Effector memory CD8-positive, alpha-beta T cell (primary cell): ENCODE measurements at regions not wholly inside any gene's neighbourhood (a gene's known extent, or its start where the extent isn't known, plus 50 kb on each side); places are given as distances from the start of the nearest gene placed in this dataset.

ENCODE experiments used
- ATAC-seq: fragments of 150-1000 bp; cut with Tn5 transposase; replicated peaks from 2 replicates; pipeline ENCODE4 v1.10.0; 2021; ENCODE audit warnings: mild to moderate bottlenecking, moderate library complexity
- DNase-seq, 3 experiments: peaks; one replicate each; pipeline ENCODE4 v3.0.0; 2021
- H3K27ac Mint-ChIP-seq, 2 donors: one replicate each; pipeline ENCODE4 v1.8.0; 2022; ENCODE audit warnings: mild to moderate bottlenecking in 2 of 2, mixed read lengths in 2 of 2, moderate library complexity in 2 of 2
- H3K27me3 Mint-ChIP-seq, 2 donors: one replicate each; pipeline ENCODE4 v1.8.0; 2022; ENCODE audit warnings: mixed read lengths in 2 of 2
- H3K36me3 Mint-ChIP-seq: one replicate; pipeline ENCODE4 v1.8.0; 2022; ENCODE audit warnings: mild to moderate bottlenecking, moderate library complexity, mixed read lengths; ENCODE audit not compliant: insufficient read depth
- H3K4me1 Mint-ChIP-seq, 2 donors: one replicate each; pipeline ENCODE4 v1.8.0; 2022; ENCODE audit warnings: low read depth in 2 of 2, mixed read lengths in 2 of 2
- H3K4me3 Mint-ChIP-seq, 2 donors: one replicate each; pipeline ENCODE4 v1.8.0; 2022; ENCODE audit warnings: mild to moderate bottlenecking in 2 of 2, mixed read lengths in 2 of 2, moderate library complexity in 2 of 2
- H3K9me3 Mint-ChIP-seq, 2 donors: one replicate each; pipeline ENCODE4 v1.8.0; 2022; ENCODE audit warnings: mixed read lengths in 2 of 2

DNA sequence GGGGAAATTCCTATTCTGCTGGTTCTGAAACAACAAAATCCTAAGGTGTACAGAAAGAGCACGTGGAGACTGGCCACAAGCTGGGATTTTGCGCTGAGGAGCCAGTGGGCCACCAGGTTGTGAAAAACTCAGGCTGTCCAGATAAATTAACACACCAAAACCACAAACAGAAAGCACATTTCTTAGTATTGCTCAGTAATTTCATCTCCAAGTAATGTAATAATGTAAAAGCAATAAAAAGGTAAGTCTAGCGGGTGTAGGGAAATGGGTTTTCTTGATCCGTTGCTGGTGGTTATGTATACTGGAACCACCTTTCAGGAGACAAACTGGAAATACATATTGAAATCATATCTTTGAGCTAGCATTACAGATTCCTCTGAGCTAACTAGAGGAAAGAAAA, 195.6 kb upstream of the CNR1 start:
- DNase-seq (no peak), ATAC-seq (no peak)
- H3K27me3 Mint-ChIP-seq, result peaks cover 8 to 11% of the 10 kb centered on the region in 2 donors
- no peak overlapping the region for H3K27ac Mint-ChIP-seq
- no peaks in the 10 kb centered on the region for H3K36me3 Mint-ChIP-seq
- H3K4me1 Mint-ChIP-seq, result no peaks in the 10 kb centered on the region
- no peak overlapping the region for H3K4me3 Mint-ChIP-seq
- H3K9me3 Mint-ChIP-seq, result no peaks in the 10 kb centered on the region

DNA sequence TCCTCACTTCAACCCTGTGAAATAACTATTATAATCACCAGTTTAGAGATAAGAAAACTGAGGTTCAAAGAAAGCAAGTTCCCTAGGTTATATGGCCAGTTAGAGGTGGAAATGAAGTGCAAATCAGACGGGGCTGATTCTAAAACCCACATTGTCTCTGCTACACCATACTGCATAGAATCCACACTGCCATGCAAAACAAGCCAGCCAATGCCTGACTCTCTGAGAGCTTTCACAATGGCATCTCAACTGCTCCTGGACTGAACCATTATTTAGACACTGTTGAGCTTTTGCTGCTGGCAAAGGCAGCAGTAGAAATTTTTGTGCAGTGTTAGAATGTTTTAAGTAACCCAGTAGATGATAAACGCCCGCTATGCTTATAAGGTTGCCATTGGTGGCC, 195.2 kb upstream of the CNR1 start:
- H3K27ac Mint-ChIP-seq, result no peak overlapping the region

DNA sequence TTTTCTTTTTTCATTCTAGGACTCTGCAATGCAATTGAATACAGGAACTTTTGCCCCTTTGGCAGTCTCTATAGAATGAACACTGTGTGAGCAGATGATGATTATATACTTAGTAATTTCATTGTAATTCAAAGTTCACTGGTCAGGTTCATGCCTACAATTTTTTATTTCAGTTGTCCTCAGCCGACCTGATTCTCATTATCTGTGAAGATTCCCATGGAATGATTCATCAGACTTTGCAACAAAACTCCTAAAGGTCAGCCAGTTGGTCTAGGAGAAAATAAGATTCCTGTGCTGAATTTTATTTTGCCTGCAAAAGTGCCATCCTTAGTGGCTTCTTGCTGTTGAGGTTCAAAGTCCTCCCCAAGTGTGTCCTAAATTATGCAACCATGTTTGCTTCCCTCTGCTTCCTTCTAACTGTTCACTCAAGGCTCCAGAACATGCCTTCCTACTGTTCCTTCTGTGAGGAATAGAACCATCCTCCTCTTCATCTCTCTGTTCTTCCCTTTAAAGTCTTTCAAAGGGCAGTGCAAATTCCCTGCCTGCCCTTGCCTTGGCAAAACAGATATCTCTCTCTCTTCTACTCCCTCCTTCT, 194.2 kb upstream of the CNR1 start:
- Mint-ChIP-seq H3K27ac (no peak overlapping the region), H3K4me3 (no peak overlapping the region), H3K36me3 (no peaks in the 10 kb centered on the region), H3K4me1 (no peaks in the 10 kb centered on the region), H3K9me3 (no peaks in the 10 kb centered on the region), H3K27me3 (peaks cover 0 to 8% of the 10 kb centered on the region in 2 donors)
- DNase-seq (no peak), ATAC-seq (no peak)

More for the DNA sequence above, 195.2 kb upstream of the CNR1 start:
- no peak for DNase-seq
- no peak overlapping the region for H3K4me3 Mint-ChIP-seq
- no peaks in the 10 kb centered on the region for H3K4me1 Mint-ChIP-seq
- no peak for ATAC-seq
- H3K27me3 Mint-ChIP-seq, result peaks cover 7 to 8% of the 10 kb centered on the region in 2 donors
- H3K9me3 Mint-ChIP-seq, result no peaks in the 10 kb centered on the region
- no peaks in the 10 kb centered on the region for H3K36me3 Mint-ChIP-seq

DNA sequence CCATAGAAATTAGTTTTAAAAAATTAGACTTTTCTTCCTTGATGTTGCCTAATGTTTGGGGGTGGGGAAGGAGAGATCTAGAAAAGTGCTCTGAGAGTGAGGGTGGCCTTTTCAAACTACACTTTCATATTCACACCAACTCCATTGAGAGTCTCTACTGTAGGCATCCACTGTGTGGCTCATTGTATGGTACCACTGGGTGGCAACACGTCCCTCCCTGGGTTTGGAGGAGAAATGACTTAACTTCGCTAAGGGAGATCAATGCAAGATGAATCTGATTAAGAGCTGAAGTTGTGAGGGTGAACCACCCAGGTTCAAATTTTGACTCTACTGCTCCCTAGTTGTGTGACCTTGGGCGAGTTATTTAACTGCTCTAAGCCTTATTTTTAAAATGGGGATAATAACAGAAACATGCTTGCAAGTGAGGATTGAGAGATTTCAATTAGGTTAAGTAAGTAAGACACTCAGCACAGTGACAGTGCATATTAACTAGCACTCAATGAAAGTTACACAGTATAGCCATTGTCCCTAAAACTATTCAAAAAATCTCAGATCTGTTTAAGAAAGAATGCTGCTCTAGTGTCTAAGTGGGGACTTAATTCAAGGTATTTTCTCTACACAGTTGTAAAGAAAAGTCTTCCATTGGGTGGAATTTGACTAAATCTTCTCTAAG, 193.5 kb upstream of the CNR1 start:
- H3K27me3 Mint-ChIP-seq, result peaks cover 0 to 8% of the 10 kb centered on the region in 2 donors
- no peaks in the 10 kb centered on the region for H3K4me1 Mint-ChIP-seq
- H3K4me3 Mint-ChIP-seq, result no peak overlapping the region
- DNase-seq, result no peak
- ATAC-seq, result no peak
- no peak overlapping the region for H3K27ac Mint-ChIP-seq
- no peaks in the 10 kb centered on the region for H3K36me3 Mint-ChIP-seq
- no peaks in the 10 kb centered on the region for H3K9me3 Mint-ChIP-seq

DNA sequence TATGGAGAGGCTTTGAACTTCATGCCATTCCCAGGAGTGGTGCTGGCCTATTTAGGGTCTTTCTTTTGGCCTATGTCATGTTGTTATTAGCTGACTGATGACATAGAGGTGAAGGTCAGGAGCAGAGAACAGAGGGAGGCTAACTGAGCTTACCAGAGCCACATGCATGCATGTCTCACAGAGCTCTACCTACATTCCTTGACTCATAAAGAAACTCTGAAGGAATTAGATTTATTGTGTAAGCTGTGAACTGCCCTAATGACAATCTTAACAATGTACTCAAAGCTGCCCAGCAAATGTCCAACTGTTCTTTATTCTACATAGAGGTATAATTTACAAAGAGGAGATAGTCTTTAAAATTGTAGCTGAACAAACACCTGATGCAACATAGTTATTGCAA, 192.7 kb upstream of the CNR1 start:
- no peak overlapping the region for H3K27ac Mint-ChIP-seq
- no peak for DNase-seq
- no peaks in the 10 kb centered on the region for H3K36me3 Mint-ChIP-seq
- ATAC-seq, result no peak
- H3K4me1 Mint-ChIP-seq, result no peaks in the 10 kb centered on the region
- H3K27me3 Mint-ChIP-seq, result peaks cover 0 to 8% of the 10 kb centered on the region in 2 donors
- no peak overlapping the region for H3K4me3 Mint-ChIP-seq
- H3K9me3 Mint-ChIP-seq, result no peaks in the 10 kb centered on the region

DNA sequence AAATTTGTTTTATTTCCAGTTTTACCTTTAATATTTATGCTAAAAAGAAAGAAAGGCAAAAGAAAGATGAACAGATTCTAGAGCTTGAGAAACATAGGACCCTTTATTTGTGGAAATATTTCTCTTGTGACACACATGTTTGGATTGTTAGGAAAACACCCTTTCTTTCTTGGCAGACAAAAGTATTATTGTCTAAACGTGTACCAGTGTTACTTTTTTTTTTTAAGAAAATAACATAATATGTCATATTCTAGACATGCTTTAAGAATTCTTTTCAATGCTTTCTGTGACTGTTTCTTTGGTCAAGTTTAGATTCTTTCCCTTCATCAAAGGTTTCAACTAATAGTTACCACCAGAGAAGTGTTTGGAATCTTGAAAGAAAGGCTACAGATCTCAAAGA, 183.4 kb upstream of the CNR1 start:
- no peaks in the 10 kb centered on the region for H3K4me1 Mint-ChIP-seq
- peaks cover 0 to 8% of the 10 kb centered on the region in 2 donors for H3K9me3 Mint-ChIP-seq
- peaks cover 0 to 14% of the 10 kb centered on the region in 2 donors for H3K27me3 Mint-ChIP-seq
- no peak overlapping the region for H3K27ac Mint-ChIP-seq
- H3K4me3 Mint-ChIP-seq, result no peak overlapping the region
- ATAC-seq (no peak), DNase-seq (no peak)
- no peaks in the 10 kb centered on the region for H3K36me3 Mint-ChIP-seq

DNA sequence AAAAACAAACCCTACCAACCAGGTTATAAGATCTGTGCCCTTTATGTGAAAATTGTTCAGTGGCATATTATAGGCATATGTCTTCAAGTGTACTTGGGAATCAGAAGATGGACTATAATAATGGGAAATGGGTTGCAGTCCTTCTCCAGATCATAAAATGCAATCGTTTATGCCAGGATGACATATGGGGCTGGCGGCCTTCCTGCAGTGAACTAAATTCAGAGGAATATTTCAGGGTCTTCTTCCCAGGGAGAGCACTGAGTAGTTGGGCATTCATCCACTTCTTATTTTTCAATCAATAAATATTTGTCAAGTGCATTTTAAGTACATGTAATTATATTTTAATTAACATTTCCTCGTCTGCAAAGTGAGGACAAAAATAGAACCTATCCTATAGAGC, 176.2 kb upstream of the CNR1 start:
- ATAC-seq, result no peak
- DNase-seq, result no peak
- no peaks in the 10 kb centered on the region for H3K36me3 Mint-ChIP-seq
- peaks cover 0 to 6% of the 10 kb centered on the region in 2 donors for H3K27me3 Mint-ChIP-seq
- H3K27ac Mint-ChIP-seq, result no peak overlapping the region
- H3K9me3 Mint-ChIP-seq, result no peaks in the 10 kb centered on the region
- no peak overlapping the region for H3K4me3 Mint-ChIP-seq
- no peaks in the 10 kb centered on the region for H3K4me1 Mint-ChIP-seq

DNA sequence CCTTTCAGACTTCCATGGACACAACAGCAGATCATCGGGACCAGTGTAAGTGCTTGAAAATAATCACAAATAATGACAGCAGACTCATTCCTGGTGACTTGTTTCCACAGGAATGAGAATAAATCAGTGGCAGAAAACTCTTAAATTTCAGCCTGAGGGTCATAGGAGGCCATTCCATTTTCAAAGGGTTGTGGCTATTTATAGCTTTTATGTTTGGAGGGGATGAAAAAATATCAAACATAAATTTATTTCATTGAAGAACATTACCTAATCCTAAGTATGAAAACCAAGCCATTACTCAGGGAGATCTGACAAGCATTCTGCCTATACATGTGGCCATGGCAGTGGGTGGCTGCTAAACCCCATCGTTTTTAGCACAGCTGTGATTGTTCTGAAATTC, 173.6 kb upstream of the CNR1 start:
- peaks cover 6 to 8% of the 10 kb centered on the region in 2 donors for H3K27me3 Mint-ChIP-seq
- H3K27ac Mint-ChIP-seq, result no peak overlapping the region
- ATAC-seq, result no peak
- DNase-seq, result no peak
- H3K4me3 Mint-ChIP-seq, result no peak overlapping the region
- H3K9me3 Mint-ChIP-seq, result peaks cover 0 to 6% of the 10 kb centered on the region in 2 donors
- H3K36me3 Mint-ChIP-seq, result no peaks in the 10 kb centered on the region
- H3K4me1 Mint-ChIP-seq, result no peaks in the 10 kb centered on the region

DNA sequence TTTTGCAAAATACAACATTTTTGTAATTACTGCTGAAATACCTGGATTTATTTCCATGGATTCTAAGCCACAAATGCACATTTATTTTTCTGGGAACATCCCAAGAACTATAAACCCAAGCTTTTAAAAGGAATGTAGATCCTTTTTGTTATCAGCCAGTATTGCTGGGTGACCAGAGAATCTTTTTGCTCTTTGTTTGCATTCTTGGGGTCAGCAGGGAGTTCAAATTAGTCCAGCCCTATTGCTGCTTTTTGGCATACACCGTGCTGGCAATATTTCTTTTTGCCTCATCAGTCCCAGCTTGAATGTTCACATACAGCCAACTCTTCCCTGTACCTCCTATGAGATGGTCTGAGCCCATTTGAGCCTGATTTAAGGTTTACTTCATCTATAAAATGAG, 155.2 kb upstream of the CNR1 start:
- Mint-ChIP-seq H3K27me3 (peaks cover 21 to 27% of the 10 kb centered on the region in 2 donors), H3K4me1 (no peaks in the 10 kb centered on the region), H3K36me3 (no peaks in the 10 kb centered on the region), H3K4me3 (no peak overlapping the region), H3K27ac (no peak overlapping the region), H3K9me3 (no peaks in the 10 kb centered on the region)
- DNase-seq (no peak), ATAC-seq (no peak)

DNA sequence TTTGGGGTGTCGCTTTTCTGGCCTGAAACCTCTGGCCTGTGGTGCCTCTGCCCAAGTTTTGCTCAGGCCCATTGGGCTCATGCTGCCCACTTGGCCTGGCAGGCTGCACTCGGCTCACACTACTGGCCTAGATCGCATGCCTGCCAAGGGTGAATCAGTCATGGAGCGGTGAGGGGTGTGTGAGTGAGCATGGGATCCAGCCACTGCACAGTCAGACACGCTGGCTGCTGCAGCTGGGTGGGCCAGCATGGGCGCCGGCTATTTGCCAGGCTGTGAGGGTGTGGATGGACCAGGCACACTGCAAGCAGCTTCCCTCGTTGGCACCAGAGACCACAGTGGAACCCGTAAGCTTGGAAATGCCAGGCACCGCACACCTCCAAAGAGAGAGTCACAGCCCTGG, 145.4 kb upstream of the CNR1 start:
- no peak for DNase-seq
- no peak overlapping the region for H3K4me3 Mint-ChIP-seq
- H3K9me3 Mint-ChIP-seq, result no peaks in the 10 kb centered on the region
- no peak for ATAC-seq
- no peaks in the 10 kb centered on the region for H3K36me3 Mint-ChIP-seq
- no peaks in the 10 kb centered on the region for H3K4me1 Mint-ChIP-seq
- no peak overlapping the region for H3K27ac Mint-ChIP-seq
- no peaks in the 10 kb centered on the region for H3K27me3 Mint-ChIP-seq

DNA sequence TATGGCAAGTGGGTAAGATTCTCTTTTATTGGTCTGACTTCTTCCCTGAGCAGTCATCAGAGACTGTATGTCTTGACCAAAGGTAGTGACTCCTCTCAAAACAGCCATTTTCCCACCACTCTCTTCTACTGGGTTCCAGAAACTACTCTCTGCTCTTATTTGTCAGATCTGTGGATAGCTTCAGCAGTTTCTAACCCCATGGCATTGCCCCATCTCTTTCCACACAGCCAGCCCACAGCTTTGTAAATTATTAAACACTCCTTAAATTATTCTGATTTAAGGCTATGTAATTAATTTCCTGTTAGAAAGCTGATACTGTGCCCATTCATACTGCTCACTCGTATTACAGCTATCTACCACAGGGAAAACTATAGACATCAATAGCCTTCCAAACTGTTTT, 138.4 kb upstream of the CNR1 start:
- DNase-seq, result no peak
- H3K27ac Mint-ChIP-seq, result no peak overlapping the region
- no peak for ATAC-seq
- H3K27me3 Mint-ChIP-seq, result peaks cover 0 to 14% of the 10 kb centered on the region in 2 donors
- H3K4me3 Mint-ChIP-seq, result no peak overlapping the region
- H3K4me1 Mint-ChIP-seq, result no peaks in the 10 kb centered on the region
- no peaks in the 10 kb centered on the region for H3K36me3 Mint-ChIP-seq
- H3K9me3 Mint-ChIP-seq, result peaks cover 0 to 2% of the 10 kb centered on the region in 2 donors

DNA sequence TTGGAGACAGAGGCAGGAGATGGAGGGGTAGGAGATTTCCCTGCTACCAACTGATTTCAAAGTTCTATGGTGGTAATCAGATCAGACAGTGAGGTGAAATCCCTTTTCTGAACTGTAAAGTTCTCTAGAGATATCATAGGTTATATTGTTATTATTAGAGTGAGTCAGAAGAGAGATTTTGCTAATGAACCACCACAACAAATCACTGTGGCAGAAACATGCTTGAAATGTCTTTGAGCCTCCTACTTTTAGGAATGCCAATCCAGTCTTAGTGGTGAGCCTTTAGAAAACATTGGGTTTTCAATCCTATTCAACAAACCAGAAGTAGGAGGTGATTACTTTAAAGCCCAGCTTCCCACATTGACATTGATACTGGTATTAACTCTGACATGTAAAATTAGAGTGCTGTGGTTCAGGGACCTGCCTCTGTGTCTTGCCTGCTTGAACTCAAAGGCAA, 136.7 kb upstream of the CNR1 start:
- no peaks in the 10 kb centered on the region for H3K4me1 Mint-ChIP-seq
- no peak overlapping the region for H3K27ac Mint-ChIP-seq
- peaks cover 0 to 16% of the 10 kb centered on the region in 2 donors for H3K27me3 Mint-ChIP-seq
- H3K9me3 Mint-ChIP-seq, result peaks cover 0 to 2% of the 10 kb centered on the region in 2 donors
- H3K4me3 Mint-ChIP-seq, result no peak overlapping the region
- H3K36me3 Mint-ChIP-seq, result no peaks in the 10 kb centered on the region
- ATAC-seq, result no peak
- DNase-seq, result no peak

DNA sequence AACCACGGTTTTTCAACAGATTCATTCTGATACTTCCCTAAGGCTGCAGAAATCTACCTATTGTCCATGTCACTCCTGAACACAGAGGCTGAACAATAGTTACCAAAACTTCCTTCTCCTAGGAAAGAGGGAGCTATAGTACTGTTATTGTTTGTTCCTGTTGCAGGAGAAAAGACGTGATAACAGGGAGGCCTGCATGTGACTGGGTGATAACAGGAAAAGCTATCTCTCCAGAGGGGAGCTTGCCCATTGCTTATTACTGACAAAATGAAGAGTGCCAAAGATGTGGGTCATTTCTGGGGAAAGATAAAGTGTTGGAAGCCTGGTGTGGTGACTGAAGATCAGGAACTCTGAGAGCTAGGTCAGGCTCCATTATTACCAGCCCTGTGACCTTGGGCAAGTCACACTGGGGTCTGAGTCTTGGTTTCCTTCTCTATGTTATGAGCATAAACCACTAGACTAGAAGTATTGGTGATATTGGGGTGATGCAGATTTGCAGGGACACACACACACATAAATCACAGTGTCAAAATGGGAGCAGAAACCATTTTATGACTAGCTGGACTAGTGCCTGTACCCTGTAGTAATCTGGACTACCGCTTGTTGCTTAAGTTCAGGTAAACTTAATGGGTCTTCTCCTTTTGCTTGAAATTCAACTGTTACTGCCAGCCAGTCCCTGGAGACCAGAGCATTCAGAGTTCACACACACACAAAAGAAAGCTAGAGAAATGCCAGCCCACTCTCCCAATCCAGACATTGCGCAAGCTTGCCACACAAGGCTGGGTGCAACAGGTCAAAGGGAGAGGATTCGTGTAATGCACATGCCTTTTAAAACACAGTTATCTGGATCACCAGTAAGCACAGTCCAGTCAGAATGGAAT, 136.0 kb upstream of the CNR1 start:
- no peaks in the 10 kb centered on the region for H3K4me1 Mint-ChIP-seq

More for the DNA sequence above, 136.0 kb upstream of the CNR1 start:
- H3K36me3 Mint-ChIP-seq, result no peaks in the 10 kb centered on the region
- H3K4me3 Mint-ChIP-seq, result no peak overlapping the region
- peaks cover 0 to 2% of the 10 kb centered on the region in 2 donors for H3K9me3 Mint-ChIP-seq
- no peak overlapping the region for H3K27ac Mint-ChIP-seq
- ATAC-seq (no peak), DNase-seq (no peak)
- H3K27me3 Mint-ChIP-seq, result peaks cover 0 to 23% of the 10 kb centered on the region in 2 donors
